GM12874 (cell line): ENCODE measurements at regions not wholly inside any gene's neighbourhood (a gene's known extent, or its start where the extent isn't known, plus 50 kb on each side); places are given as distances from the start of the nearest gene placed in this dataset.

Experiments used
- CTCF ChIP-seq: IDR thresholded peaks from 2 replicates; pipeline ENCODE4 v1.5.1; 2011; ENCODE audit warnings: low read depth, mild to moderate bottlenecking, control low read depth, low read length, moderate library complexity; ENCODE audit not compliant: insufficient read depth

GRCh38 chr17:36817483-36818048 is 119.7 kb upstream of the LHX1 start:
- TF ChIP-seq CTCF, result no peak

- TF ChIP-seq CTCF, result no peak
These were observed 119.0 kb upstream of the LHX1 start for GRCh38 chr17:36818134-36818825.

GRCh38 chr17:36823850-36824677 is 113.2 kb upstream of the LHX1 start:
- TF ChIP-seq CTCF, result no peak

GRCh38 chr17:36824678-36825101 is 112.6 kb upstream of the LHX1 start:
- no peak for TF ChIP-seq CTCF

GRCh38 chr17:36825113-36825512 is 112.2 kb upstream of the LHX1 start:
- TF ChIP-seq CTCF, result no peak

GRCh38 chr17:36825521-36825920 is 111.8 kb upstream of the LHX1 start:
- no peak for TF ChIP-seq CTCF

GRCh38 chr17:36825951-36826350 is 111.3 kb upstream of the LHX1 start:
- no peak for TF ChIP-seq CTCF
